Neural progenitor cell (in vitro differentiated cells): ENCODE measurements at regions not wholly inside any gene's neighbourhood (a gene's known extent, or its start where the extent isn't known, plus 50 kb on each side); places are given as distances from the start of the nearest gene placed in this dataset.
A peak's percentile ranks its signal among the peaks of the same experiment; 100 is the strongest.

Experiments
- DNase-seq: peaks from one replicate; pipeline ENCODE4 v3.0.0-alpha.2; 2016; ENCODE audit warnings: low spot score
- H2AFZ ChIP-seq: fragments of 200-600 bp; sonication (generic); replicated peaks from 2 replicates; pipeline ENCODE4 v1.6.1; 2016; ENCODE audit warnings: antibody characterized with exemption
- H3F3A ChIP-seq: fragments of 200-600 bp; sonication (generic); 2 replicates; pipeline ENCODE4 v1.6.1; 2016; ENCODE audit warnings: antibody characterized with exemption, low read depth
- H3K27ac ChIP-seq: fragments of 200-600 bp; sonication (generic); 2 replicates; pipeline ENCODE4 v1.5.1; 2016; ENCODE audit warnings: mild to moderate bottlenecking
- H3K27me3 ChIP-seq: fragments of 200-600 bp; sonication (generic); 2 replicates; pipeline ENCODE4 v1.6.1; 2016; ENCODE audit warnings: mild to moderate bottlenecking, moderate library complexity
- H3K36me3 ChIP-seq: fragments of 200-600 bp; sonication (generic); 2 replicates; pipeline ENCODE4 v1.5.1; 2016
- H3K4me1 ChIP-seq: fragments of 200-600 bp; sonication (generic); 2 replicates; pipeline ENCODE4 v1.6.1; 2016; ENCODE audit warnings: mixed run types
- H3K4me2 ChIP-seq: fragments of 200-600 bp; sonication (generic); 2 replicates; pipeline ENCODE4 v1.6.1; 2016
- H3K4me3 ChIP-seq: fragments of 200-600 bp; sonication (generic); 2 replicates; pipeline ENCODE4 v1.5.1; 2016
- H3K79me2 ChIP-seq: fragments of 200-600 bp; sonication (generic); 2 replicates; pipeline ENCODE4 v1.6.1; 2016; ENCODE audit warnings: low read depth
- H3K9ac ChIP-seq: fragments of 200-600 bp; sonication (generic); 2 replicates; pipeline ENCODE4 v1.6.1; 2016
- H3K9me3 ChIP-seq: fragments of 200-600 bp; sonication (generic); 2 replicates; pipeline ENCODE4 v1.5.1; 2016; ENCODE audit warnings: low read depth
- H4K20me1 ChIP-seq: fragments of 200-600 bp; sonication (generic); 2 replicates; pipeline ENCODE4 v1.6.1; 2016; ENCODE audit warnings: low read depth
- H3K27ac Mint-ChIP-seq: 3 replicates; pipeline ENCODE4 v1.8.0; 2021; ENCODE audit warnings: mixed read lengths
- H3K27me3 Mint-ChIP-seq: 2 replicates; pipeline ENCODE4 v1.8.0; 2022; ENCODE audit warnings: low read depth, mild to moderate bottlenecking, inconsistent platforms, moderate library complexity, mixed read lengths; ENCODE audit not compliant: insufficient read depth
- H3K36me3 Mint-ChIP-seq: 3 replicates; pipeline ENCODE4 v1.8.0; 2021; ENCODE audit warnings: mixed read lengths
- H3K4me1 Mint-ChIP-seq: 3 replicates; pipeline ENCODE4 v1.8.0; 2021; ENCODE audit warnings: mixed read lengths
- H3K4me3 Mint-ChIP-seq: 3 replicates; pipeline ENCODE4 v1.8.0; 2021; ENCODE audit warnings: mild to moderate bottlenecking, moderate library complexity, mixed read lengths
- H3K9me3 Mint-ChIP-seq: 3 replicates; pipeline ENCODE4 v1.8.0; 2020; ENCODE audit warnings: mixed read lengths
- EZH2 ChIP-seq: fragments of 200-600 bp; sonication (generic); IDR thresholded peaks from 2 replicates; pipeline ENCODE4 v1.6.1; 2017; ENCODE audit warnings: antibody characterized with exemption, mild to moderate bottlenecking, moderate library complexity
- EZH2phosphoT487 ChIP-seq: fragments of 200-600 bp; sonication (generic); IDR thresholded peaks from 2 replicates; pipeline ENCODE4 v1.6.1; 2017; ENCODE audit warnings: antibody characterized with exemption
- TF ChIP-seq, protein P1 (sequence below): fragments of 200-600 bp; sonication (generic); IDR thresholded peaks from 2 replicates; pipeline ENCODE4 v1.5.1; 2017; ENCODE audit warnings: antibody characterized with exemption, mild to moderate bottlenecking

DNA sequence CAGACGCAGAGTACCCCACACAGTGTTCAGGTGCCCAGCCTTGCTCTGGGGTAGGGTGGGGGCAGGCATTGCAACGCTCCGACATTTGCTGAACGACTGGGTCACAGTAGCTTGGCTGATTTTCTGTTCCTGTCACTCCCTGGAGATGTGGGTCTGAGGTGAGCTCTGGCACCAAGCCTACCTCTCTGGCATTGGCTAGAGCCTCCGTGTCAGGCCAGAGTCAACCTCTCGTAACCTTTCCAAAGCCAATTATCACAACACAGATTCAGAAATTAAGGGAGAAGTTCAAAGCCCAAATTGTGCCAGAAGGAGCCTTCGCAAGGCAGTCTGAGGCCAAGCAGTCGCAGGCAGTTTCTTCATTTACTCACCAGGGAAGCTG, 117.2 kb downstream of the IRS2 start:
- Histone ChIP-seq H4K20me1 (peaks cover 3% of the 10 kb centered on the region), H3K4me2 (peak overlapping the region; percentile 42), H3K4me3 (no peak overlapping the region), H3K27me3 (no peaks in the 10 kb centered on the region), H3K9ac (no peak overlapping the region), H3K27ac (no peak overlapping the region), H3K9me3 (no peaks in the 10 kb centered on the region), H3K79me2 (no peaks in the 10 kb centered on the region), H3K4me1 (peaks cover 45% of the 10 kb centered on the region), H3K36me3 (no peaks in the 10 kb centered on the region), H2AFZ (peak overlapping the region; percentile 37), H3F3A (peaks cover 20% of the 10 kb centered on the region)
- DNase-seq: peak; percentile 34
- H3K4me3 Mint-ChIP-seq: no peak overlapping the region
- no peaks in the 10 kb centered on the region for H3K36me3 Mint-ChIP-seq
- peaks cover 56% of the 10 kb centered on the region for H3K4me1 Mint-ChIP-seq
- peak overlapping the region; percentile 89 for H3K27ac Mint-ChIP-seq
- H3K9me3 Mint-ChIP-seq: no peaks in the 10 kb centered on the region
- TF ChIP-seq EZH2: no peak
- TF ChIP-seq, protein P1, sequence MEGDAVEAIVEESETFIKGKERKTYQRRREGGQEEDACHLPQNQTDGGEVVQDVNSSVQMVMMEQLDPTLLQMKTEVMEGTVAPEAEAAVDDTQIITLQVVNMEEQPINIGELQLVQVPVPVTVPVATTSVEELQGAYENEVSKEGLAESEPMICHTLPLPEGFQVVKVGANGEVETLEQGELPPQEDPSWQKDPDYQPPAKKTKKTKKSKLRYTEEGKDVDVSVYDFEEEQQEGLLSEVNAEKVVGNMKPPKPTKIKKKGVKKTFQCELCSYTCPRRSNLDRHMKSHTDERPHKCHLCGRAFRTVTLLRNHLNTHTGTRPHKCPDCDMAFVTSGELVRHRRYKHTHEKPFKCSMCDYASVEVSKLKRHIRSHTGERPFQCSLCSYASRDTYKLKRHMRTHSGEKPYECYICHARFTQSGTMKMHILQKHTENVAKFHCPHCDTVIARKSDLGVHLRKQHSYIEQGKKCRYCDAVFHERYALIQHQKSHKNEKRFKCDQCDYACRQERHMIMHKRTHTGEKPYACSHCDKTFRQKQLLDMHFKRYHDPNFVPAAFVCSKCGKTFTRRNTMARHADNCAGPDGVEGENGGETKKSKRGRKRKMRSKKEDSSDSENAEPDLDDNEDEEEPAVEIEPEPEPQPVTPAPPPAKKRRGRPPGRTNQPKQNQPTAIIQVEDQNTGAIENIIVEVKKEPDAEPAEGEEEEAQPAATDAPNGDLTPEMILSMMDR: no peak
- no peak for TF ChIP-seq EZH2phosphoT487
- H3K27me3 Mint-ChIP-seq: peaks cover 9% of the 10 kb centered on the region

DNA sequence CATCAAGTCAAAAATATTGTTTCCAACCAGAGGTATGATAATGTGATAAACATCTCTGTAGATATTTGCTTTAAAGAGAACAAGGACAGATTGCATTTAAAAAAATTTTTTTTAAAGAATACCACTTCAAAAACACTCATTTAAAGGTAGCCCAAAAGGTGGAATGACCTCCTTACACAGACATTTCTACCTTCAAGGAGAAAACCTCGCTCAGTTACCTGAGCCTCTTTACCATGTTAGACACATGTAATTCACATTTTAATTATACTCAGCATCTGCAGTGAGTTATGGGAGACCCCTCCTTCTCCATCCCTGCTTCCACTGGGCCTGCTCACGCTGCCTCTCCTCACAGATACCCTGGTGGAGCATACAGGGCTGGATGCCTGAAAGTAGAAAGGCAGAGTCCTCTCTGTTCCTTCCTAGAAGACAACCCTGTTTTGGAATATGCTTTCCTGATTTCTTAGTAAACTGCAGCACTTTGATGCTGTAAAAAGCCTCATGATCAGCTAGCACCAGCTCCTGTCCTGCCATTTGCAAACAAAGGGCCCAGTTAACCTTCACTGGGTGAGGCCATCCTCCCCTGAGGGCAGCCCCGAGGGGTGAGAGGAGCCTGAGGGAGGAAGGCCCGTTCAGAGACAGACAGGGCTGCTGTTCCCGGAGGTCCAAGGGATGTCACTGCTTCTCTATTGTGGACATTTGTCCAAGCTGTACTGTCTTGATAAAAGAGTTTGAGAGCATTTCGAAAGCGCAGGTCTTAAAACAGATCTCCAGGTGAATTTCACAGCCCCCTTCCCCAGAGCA, 117.8 kb downstream of the IRS2 start:
- Histone ChIP-seq H3K4me1 (peaks cover 45% of the 10 kb centered on the region), H3K36me3 (no peaks in the 10 kb centered on the region), H3K27me3 (no peaks in the 10 kb centered on the region), H3K4me3 (no peak overlapping the region), H3K27ac (no peak overlapping the region), H2AFZ (peak overlapping the region; percentile 37), H3K4me2 (peak overlapping the region; percentile 43), H3K9ac (no peak overlapping the region), H3F3A (peaks cover 20% of the 10 kb centered on the region), H3K9me3 (no peaks in the 10 kb centered on the region), H4K20me1 (peaks cover 3% of the 10 kb centered on the region), H3K79me2 (no peaks in the 10 kb centered on the region)
- peak overlapping the region; percentile 89 for H3K27ac Mint-ChIP-seq
- H3K27me3 Mint-ChIP-seq: peaks cover 11% of the 10 kb centered on the region
- H3K4me3 Mint-ChIP-seq: no peak overlapping the region
- peaks cover 56% of the 10 kb centered on the region for H3K4me1 Mint-ChIP-seq
- no peak for DNase-seq
- no peaks in the 10 kb centered on the region for H3K9me3 Mint-ChIP-seq
- H3K36me3 Mint-ChIP-seq: no peaks in the 10 kb centered on the region
- TF ChIP-seq EZH2phosphoT487: no peak
- TF ChIP-seq EZH2: no peak
- TF ChIP-seq, protein P1: no peak

DNA sequence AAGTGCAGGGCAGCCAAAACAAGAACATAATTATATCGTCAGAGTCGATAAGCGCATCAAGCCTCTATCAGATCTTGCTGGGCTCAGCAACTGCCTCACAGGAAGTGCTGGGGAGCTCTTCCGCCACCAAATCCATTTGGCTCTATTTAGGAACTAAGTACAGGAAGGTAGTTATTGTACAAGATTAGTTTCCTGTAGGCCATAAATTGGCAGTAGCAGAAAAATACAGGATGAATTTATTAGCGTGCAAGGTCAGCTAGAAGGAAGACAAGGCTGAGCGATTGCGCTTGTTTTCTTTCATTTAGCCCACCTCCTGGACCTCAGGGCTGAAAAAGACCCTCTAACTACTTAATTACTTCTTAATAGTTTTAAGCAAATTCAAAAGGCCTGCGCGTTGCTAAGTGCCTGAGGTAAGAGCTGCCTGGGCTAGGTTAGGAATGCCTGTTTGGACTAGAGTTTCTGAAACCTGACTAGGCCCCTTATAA, 118.5 kb downstream of the IRS2 start:
- no peaks in the 10 kb centered on the region for H3K27me3 ChIP-seq
- peaks cover 13% of the 10 kb centered on the region for H3F3A ChIP-seq
- H3K79me2 ChIP-seq: no peaks in the 10 kb centered on the region
- H3K27ac Mint-ChIP-seq: peak overlapping the region; percentile 31
- H2AFZ ChIP-seq: no peak overlapping the region
- H3K27me3 Mint-ChIP-seq: peaks cover 11% of the 10 kb centered on the region
- H3K4me3 Mint-ChIP-seq: no peak overlapping the region
- no peaks in the 10 kb centered on the region for H3K9me3 Mint-ChIP-seq
- DNase-seq: peak; percentile 69
- peak overlapping the region; percentile 43 for H3K4me2 ChIP-seq
- H3K36me3 Mint-ChIP-seq: no peaks in the 10 kb centered on the region
- H3K36me3 ChIP-seq: no peaks in the 10 kb centered on the region
- H3K9me3 ChIP-seq: no peaks in the 10 kb centered on the region
- H3K4me1 ChIP-seq: peaks cover 39% of the 10 kb centered on the region
- H3K4me1 Mint-ChIP-seq: peaks cover 55% of the 10 kb centered on the region
- H3K4me3 ChIP-seq: no peak overlapping the region
- no peak overlapping the region for H3K9ac ChIP-seq
- TF ChIP-seq EZH2phosphoT487: peak; percentile 58
- TF ChIP-seq EZH2: no peak
- H3K27ac ChIP-seq: no peak overlapping the region
- peaks cover 3% of the 10 kb centered on the region for H4K20me1 ChIP-seq

- no peaks in the 10 kb centered on the region for H3K79me2 ChIP-seq
- H3K4me2 ChIP-seq: no peak overlapping the region
- no peak overlapping the region for H3K27ac ChIP-seq
- H3K36me3 Mint-ChIP-seq: no peaks in the 10 kb centered on the region
- no peak overlapping the region for H3K4me3 Mint-ChIP-seq
- H2AFZ ChIP-seq: no peak overlapping the region
- no peaks in the 10 kb centered on the region for H3K9me3 Mint-ChIP-seq
- peaks cover 11% of the 10 kb centered on the region for H3K27me3 Mint-ChIP-seq
- H3K27ac Mint-ChIP-seq: peak overlapping the region; percentile 88
- no peak overlapping the region for H3K9ac ChIP-seq
- DNase-seq: no peak
- H3F3A ChIP-seq: peaks cover 5% of the 10 kb centered on the region
- peaks cover 48% of the 10 kb centered on the region for H3K4me1 Mint-ChIP-seq
- H4K20me1 ChIP-seq: peaks cover 3% of the 10 kb centered on the region
- TF ChIP-seq, protein P1: no peak
- TF ChIP-seq EZH2 (no peak), EZH2phosphoT487 (no peak)
- H3K27me3 ChIP-seq: no peaks in the 10 kb centered on the region
- no peaks in the 10 kb centered on the region for H3K9me3 ChIP-seq
- no peaks in the 10 kb centered on the region for H3K36me3 ChIP-seq
- peaks cover 34% of the 10 kb centered on the region for H3K4me1 ChIP-seq
- no peak overlapping the region for H3K4me3 ChIP-seq
Measured at GRCh38 chr13:109667056-109667455, 119.3 kb downstream of the IRS2 start.
